ENCODE measurements at regions not wholly inside any gene's neighbourhood (a gene's known extent, or its start where the extent isn't known, plus 50 kb on each side); places are given as distances from the start of the nearest gene placed in this dataset.

DNA sequence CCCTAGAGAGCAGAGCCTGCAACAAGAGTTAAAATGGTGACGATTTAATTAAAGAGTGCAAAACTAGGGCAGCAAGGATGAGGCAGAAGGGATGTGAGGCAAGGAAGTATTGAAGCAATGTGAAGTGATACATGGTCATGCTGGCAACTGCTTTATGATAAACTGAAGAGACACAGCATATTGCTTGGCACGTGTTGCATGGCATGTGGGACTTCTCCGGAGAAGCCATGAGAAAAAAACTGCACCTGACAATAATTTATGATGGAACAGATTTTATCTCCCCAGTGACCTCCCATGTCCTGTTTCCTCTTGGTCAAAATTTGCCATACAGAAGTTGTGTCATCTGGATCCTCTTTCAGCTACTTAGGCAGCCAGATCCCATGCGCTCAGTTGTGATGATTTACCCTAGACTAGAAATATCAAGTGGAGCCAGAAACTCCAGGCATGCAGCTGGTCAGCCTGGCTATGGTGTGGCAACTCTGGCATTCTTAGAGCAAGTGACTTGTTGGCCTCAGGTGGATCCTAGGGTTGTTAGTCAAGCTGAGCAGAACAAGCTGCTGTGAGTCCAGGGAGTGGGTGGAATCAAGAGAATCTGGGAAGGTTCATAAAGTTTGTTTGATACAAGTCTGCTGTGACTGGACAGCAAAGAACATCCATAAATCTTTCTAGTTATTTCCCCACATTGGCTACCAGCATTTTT, 611.4 kb upstream of the USP24 start:
- TF ChIP-seq POLR2AphosphoS5 (IDR thresholded peaks at IDR 0.05) (no peak), POLR2A (IDR thresholded peaks at IDR 0.05) (no peak)
- TF ChIP-seq, protein P1, sequence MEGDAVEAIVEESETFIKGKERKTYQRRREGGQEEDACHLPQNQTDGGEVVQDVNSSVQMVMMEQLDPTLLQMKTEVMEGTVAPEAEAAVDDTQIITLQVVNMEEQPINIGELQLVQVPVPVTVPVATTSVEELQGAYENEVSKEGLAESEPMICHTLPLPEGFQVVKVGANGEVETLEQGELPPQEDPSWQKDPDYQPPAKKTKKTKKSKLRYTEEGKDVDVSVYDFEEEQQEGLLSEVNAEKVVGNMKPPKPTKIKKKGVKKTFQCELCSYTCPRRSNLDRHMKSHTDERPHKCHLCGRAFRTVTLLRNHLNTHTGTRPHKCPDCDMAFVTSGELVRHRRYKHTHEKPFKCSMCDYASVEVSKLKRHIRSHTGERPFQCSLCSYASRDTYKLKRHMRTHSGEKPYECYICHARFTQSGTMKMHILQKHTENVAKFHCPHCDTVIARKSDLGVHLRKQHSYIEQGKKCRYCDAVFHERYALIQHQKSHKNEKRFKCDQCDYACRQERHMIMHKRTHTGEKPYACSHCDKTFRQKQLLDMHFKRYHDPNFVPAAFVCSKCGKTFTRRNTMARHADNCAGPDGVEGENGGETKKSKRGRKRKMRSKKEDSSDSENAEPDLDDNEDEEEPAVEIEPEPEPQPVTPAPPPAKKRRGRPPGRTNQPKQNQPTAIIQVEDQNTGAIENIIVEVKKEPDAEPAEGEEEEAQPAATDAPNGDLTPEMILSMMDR (IDR thresholded peaks at IDR 0.05 in 8 of 11, conservative IDR thresholded peaks at IDR 0.05 in 3 of 11) = no peak
